ENCODE measurements at regions not wholly inside any gene's neighbourhood (a gene's known extent, or its start where the extent isn't known, plus 50 kb on each side); places are given as distances from the start of the nearest gene placed in this dataset.

DNA sequence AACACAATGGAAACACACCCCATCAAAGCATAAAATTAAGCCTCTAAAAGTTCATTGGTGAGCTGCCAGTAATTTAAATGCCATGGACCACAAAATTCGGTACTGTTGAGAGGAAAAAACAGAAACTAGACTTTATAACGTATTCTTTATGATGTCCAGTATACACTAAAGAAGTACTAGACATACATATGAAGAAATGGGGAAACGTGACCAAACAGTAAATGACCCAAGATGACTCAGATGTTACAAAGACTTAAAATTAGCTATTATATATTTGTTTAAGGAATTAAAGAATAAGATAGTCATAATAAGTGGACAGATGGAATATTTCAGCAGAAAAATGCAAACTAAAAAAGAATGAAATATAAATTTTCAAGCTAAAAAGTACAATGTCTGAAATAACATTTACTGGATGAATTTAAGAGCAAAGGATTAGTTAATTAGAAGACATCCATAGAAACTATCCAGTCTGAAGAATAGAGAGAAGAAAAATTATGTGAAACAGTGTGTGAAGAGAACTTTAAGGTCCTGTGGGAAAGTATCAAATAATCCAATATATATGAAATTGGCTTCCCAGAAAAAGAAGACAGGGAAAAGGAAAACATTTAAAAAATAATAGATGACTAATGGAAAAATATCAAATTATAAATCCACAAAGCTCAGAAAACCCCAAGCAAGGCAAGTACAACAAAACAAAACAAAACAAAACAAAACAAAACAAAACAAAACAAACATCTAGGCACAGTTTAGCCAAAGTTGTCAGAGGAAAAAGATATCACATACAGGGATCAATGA, 69.4 kb downstream of the SAMD9 start:
- H3K4me3 ChIP-seq, result no peak overlapping the region
- no peaks in the 10 kb centered on the region for H3K36me3 ChIP-seq (replicated peaks)
- in situ Hi-C loops (cut with MboI; ENCODE audit: low sequenced_read_pairs), result no loop called here
- peaks cover 15% of the 10 kb centered on the region for H3K27me3 ChIP-seq (ENCODE audit: low read depth)
- no peak for DNase-seq (ENCODE audit: low spot score in 2 of 2)
- no peaks in the 10 kb centered on the region for H3K4me1 ChIP-seq
- H3K9me3 ChIP-seq, result no peaks in the 10 kb centered on the region

GRCh38 chr7:93047514-93048099, 70.2 kb downstream of the SAMD9 start:
- Histone ChIP-seq H3K36me3 (replicated peaks) (no peaks in the 10 kb centered on the region), H3K4me1 (no peaks in the 10 kb centered on the region), H3K27me3 (ENCODE audit: low read depth) (peaks cover 10% of the 10 kb centered on the region), H3K9me3 (no peaks in the 10 kb centered on the region), H3K4me3 (no peak overlapping the region)
- in situ Hi-C loops (cut with MboI; ENCODE audit: low sequenced_read_pairs), result no loop called here
- no peak for DNase-seq (ENCODE audit: low spot score in 2 of 2)

GRCh38 chr7:93046641-93047040, 71.1 kb downstream of the SAMD9 start:
- Histone ChIP-seq H3K27me3 (ENCODE audit: low read depth) (peaks cover 6% of the 10 kb centered on the region), H3K4me1 (no peaks in the 10 kb centered on the region), H3K36me3 (replicated peaks) (no peaks in the 10 kb centered on the region), H3K9me3 (no peaks in the 10 kb centered on the region), H3K4me3 (no peak overlapping the region)
- no peak for DNase-seq (ENCODE audit: low spot score in 2 of 2)
- in situ Hi-C loops (cut with MboI; ENCODE audit: low sequenced_read_pairs), result no loop called here

DNA sequence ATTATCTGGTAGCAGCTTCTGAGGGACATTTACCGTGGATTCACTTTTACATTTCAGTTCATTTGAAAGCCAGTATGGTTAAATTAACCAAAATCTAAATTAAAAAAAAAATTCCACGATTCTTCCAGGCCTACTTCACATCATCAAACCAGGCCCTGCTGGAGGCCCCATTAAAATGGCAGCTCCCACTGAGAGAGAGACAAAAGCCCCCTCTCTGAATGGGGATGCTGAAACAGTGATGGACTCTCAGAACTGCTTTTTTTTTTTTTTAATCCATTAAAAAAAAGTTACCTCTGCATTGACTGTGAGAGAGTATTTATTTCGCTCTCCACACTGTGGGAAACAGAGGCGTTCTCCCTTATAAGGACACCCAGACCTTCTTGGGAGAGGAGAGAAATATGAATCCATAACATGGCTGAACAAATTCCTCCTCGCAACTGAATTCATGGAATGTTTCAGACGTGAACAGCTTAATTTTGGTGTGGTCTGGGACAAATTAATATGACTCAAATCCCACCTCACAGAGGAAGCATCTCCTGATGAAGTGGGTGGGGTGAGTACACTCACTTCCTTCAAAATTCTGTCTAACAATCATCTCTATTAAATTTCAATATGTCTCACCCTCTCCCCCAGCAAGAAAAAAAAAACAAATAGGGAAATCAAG, 73.5 kb downstream of the SAMD9 start:
- no peak overlapping the region for H3K4me3 ChIP-seq
- no peaks in the 10 kb centered on the region for H3K9me3 ChIP-seq
- no peaks in the 10 kb centered on the region for H3K4me1 ChIP-seq
- H3K36me3 ChIP-seq (replicated peaks), result no peaks in the 10 kb centered on the region
- in situ Hi-C loops (cut with MboI; ENCODE audit: low sequenced_read_pairs), result no loop called here
- no peak for DNase-seq (ENCODE audit: low spot score in 2 of 2)
- H3K27me3 ChIP-seq (ENCODE audit: low read depth), result peaks cover 3% of the 10 kb centered on the region

DNA sequence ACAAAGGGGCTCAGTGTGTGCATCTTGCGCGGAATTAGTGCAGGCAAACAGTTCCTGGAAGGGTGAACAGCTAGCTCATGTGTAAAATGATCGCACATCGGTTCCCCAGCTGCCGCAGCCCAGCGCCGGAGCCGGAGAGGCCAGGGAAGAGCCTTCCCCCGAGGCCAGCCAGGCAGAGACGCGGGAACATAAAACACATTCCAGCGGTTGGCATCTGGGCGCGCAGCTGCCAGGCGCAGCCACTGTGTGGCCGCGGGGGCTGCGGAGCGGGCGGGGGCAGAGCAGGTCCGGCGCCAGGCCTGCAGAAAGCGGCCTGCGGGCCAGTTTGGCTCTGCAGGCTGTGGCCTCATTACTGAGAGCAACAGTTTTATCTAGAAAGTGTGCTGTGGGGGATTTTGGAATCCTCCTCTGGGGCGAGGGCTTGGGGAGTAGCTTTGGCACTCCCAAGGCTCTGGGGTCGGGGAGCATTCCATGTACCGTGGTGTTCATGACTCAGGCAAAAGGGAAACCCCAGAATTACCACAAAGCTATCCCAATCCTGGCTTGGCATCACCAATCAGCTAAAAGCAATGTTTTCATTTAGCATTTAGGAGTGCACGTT, 74.3 kb downstream of the SAMD9 start:
- Histone ChIP-seq H3K4me3 (no peak overlapping the region), H3K36me3 (replicated peaks) (no peaks in the 10 kb centered on the region), H3K9me3 (no peaks in the 10 kb centered on the region), H3K27me3 (ENCODE audit: low read depth) (peaks cover 3% of the 10 kb centered on the region; the same call in 1 of the 2 replicates), H3K4me1 (no peaks in the 10 kb centered on the region)
- DNase-seq (ENCODE audit: low spot score in 2 of 2), result no peak
- in situ Hi-C loops (cut with MboI; ENCODE audit: low sequenced_read_pairs), result no loop called here

DNA sequence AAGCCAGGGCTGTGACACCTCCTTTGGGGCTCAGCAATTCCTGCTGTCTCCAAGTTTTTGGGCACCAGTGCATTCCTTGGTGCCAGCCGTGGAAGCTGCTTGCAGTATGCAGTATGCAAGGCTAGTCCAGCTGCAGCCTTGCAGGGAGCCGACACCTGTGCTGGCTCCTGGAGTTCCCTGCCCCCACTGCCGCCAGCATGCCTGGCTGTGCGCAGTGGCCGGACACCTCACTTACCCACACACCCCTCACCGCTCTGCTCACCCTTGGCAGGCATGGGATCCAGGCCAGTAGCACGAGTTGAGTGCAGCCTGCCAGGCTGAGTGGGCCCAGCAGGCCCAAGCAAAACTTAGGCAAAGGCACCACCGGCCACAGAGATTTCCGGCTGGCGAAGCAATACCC, 77.4 kb downstream of the SAMD9 start:
- Histone ChIP-seq H3K4me3 (no peak overlapping the region), H3K4me1 (no peaks in the 10 kb centered on the region), H3K36me3 (replicated peaks) (no peaks in the 10 kb centered on the region), H3K9me3 (no peaks in the 10 kb centered on the region), H3K27me3 (ENCODE audit: low read depth) (no peaks in the 10 kb centered on the region)
- in situ Hi-C loops (cut with MboI; ENCODE audit: low sequenced_read_pairs), result no loop called here
- DNase-seq (ENCODE audit: low spot score in 2 of 2), result no peak

DNA sequence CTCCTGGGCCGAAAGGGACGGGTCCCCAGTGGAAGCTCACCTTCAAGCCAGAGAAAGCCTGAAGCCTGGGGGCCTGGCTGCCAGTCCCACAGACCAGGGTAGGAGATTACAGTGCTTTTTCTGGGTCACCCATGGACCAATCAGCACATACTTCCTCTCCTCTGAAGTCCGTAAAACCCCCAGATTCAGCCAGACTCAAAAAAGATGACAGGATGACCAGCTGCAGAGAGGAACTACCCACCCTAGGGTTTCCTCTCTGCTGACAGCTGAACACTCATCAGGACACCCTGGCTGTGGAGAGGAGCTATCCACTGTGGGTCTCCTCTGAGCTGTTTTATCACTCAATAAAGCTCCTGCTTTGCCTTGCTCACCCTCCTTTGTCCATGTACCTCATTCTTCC, 78.0 kb downstream of the SAMD9 start:
- H3K4me1 ChIP-seq, result no peaks in the 10 kb centered on the region
- no peaks in the 10 kb centered on the region for H3K27me3 ChIP-seq (ENCODE audit: low read depth)
- no peaks in the 10 kb centered on the region for H3K9me3 ChIP-seq
- in situ Hi-C loops (cut with MboI; ENCODE audit: low sequenced_read_pairs), result no loop called here
- H3K4me3 ChIP-seq, result no peak overlapping the region
- H3K36me3 ChIP-seq (replicated peaks), result no peaks in the 10 kb centered on the region
- DNase-seq (ENCODE audit: low spot score in 2 of 2), result no peak

- H3K36me3 ChIP-seq (replicated peaks), result no peaks in the 10 kb centered on the region
- no peak for DNase-seq (ENCODE audit: low spot score in 2 of 2)
- H3K4me1 ChIP-seq, result no peaks in the 10 kb centered on the region
- no peaks in the 10 kb centered on the region for H3K27me3 ChIP-seq (ENCODE audit: low read depth)
- H3K9me3 ChIP-seq, result no peaks in the 10 kb centered on the region
- no peak overlapping the region for H3K4me3 ChIP-seq
- in situ Hi-C loops (cut with MboI; ENCODE audit: low sequenced_read_pairs), result no loop called here
These were observed 78.5 kb downstream of the SAMD9 start for GRCh38 chr7:93039282-93039681.

GRCh38 chr7:93036807-93037206, 81.0 kb downstream of the SAMD9 start:
- in situ Hi-C loops (cut with MboI; ENCODE audit: low sequenced_read_pairs), result no loop called here

DNA sequence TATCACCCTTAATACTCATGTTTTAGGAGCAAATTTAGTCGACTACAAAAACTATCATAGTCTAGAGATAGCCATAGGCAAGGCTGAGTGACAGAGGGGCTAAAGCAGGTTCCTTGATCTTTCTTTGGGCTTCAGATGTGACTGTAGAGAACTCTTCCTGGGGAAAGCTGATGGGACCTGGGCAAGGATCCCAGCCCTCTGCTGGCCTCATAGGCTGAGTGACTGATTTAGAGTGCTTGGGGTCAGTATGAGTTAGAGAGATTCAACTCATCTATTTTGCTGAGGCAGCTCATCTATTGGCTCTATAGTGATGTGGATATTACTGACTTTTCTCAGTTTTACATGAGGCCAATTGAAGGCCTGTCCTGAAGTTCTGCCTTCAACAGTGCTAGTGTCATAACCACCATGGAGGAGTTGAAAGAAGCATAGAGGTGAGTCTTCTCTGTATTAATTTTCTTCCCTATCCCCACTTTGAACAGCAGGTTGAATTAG, 81.6 kb downstream of the SAMD9 start:
- DNase-seq (ENCODE audit: low spot score in 2 of 2), result no peak
- Histone ChIP-seq H3K9me3 (no peaks in the 10 kb centered on the region), H3K4me3 (no peak overlapping the region), H3K36me3 (replicated peaks) (no peaks in the 10 kb centered on the region), H3K27me3 (ENCODE audit: low read depth) (no peaks in the 10 kb centered on the region), H3K4me1 (no peaks in the 10 kb centered on the region)
- in situ Hi-C loops (cut with MboI; ENCODE audit: low sequenced_read_pairs), result no loop called here

More at GRCh38 chr7:93036807-93037206, 81.0 kb downstream of the SAMD9 start:
- DNase-seq (ENCODE audit: low spot score in 2 of 2), result no peak
- Histone ChIP-seq H3K4me1 (no peaks in the 10 kb centered on the region), H3K9me3 (no peaks in the 10 kb centered on the region), H3K4me3 (no peak overlapping the region), H3K27me3 (ENCODE audit: low read depth) (no peaks in the 10 kb centered on the region), H3K36me3 (replicated peaks) (no peaks in the 10 kb centered on the region)

GRCh38 chr7:93031795-93032194, 86.0 kb downstream of the SAMD9 start:
- Histone ChIP-seq H3K4me3 (no peak overlapping the region), H3K4me1 (no peaks in the 10 kb centered on the region), H3K36me3 (replicated peaks) (no peaks in the 10 kb centered on the region), H3K9me3 (no peaks in the 10 kb centered on the region), H3K27me3 (ENCODE audit: low read depth) (no peaks in the 10 kb centered on the region)
- in situ Hi-C loops (cut with MboI; ENCODE audit: low sequenced_read_pairs), result no loop called here
- no peak for DNase-seq (ENCODE audit: low spot score in 2 of 2)

DNA sequence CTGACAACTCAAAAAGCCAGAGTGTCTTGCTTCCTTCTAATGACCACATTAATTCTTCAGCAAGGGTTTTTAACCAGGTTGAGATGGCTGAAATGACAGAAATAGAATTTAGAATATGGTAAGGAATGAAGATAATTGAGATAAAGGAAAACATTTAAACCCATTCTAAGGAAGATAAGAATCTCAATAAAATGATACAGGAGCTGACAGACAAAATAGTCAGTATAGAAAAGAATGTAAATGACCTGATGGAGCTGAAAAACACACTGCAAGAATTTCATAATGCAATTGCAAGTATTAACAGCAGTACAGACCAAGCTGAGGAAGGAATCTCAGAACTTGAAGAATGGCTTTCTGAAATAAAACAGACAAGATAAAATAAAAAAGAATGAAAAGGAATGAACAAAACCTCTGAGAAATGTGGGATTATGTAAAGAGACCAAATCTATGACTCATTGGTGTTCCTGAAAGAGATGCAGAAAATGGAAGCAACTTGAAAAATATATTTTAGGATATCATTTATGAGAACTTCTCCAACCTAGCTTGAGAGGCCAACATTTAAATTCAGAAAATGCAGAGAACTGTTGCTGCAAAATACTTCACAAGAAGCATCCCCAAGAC, 87.1 kb downstream of the SAMD9 start:
- in situ Hi-C loops (cut with MboI; ENCODE audit: low sequenced_read_pairs), result no loop called here
- Histone ChIP-seq H3K9me3 (no peaks in the 10 kb centered on the region), H3K4me1 (no peaks in the 10 kb centered on the region), H3K4me3 (no peak overlapping the region), H3K27me3 (ENCODE audit: low read depth) (no peaks in the 10 kb centered on the region), H3K36me3 (replicated peaks) (no peaks in the 10 kb centered on the region)
- no peak for DNase-seq (ENCODE audit: low spot score in 2 of 2)

DNA sequence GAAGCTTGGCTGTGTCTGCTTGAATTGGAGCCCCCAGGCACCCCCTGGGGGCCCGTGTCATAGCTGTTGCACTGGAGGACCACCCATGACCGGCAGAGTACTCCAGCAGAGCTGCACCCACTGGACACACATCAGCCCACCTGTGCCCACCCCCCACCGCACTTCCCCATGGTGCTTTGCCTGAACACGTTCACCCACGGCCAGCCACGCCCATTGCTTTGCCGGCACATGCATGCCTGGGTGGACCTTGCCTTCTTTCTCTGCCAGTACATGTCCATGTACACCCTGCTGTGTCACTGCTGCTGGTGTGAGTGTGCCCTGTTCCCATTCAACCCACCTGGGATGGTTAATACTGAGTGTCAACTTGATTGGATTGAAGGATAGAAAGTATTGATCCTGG, 88.7 kb downstream of the SAMD9 start:
- H3K36me3 ChIP-seq (replicated peaks), result no peaks in the 10 kb centered on the region
- H3K4me1 ChIP-seq, result no peaks in the 10 kb centered on the region
- no peak for DNase-seq (ENCODE audit: low spot score in 2 of 2)
- no peaks in the 10 kb centered on the region for H3K27me3 ChIP-seq (ENCODE audit: low read depth)
- no peak overlapping the region for H3K4me3 ChIP-seq
- H3K9me3 ChIP-seq, result no peaks in the 10 kb centered on the region
- in situ Hi-C loops (cut with MboI; ENCODE audit: low sequenced_read_pairs), result no loop called here
